HG02981 (cell line): ENCODE measurements at regions not wholly inside any gene's neighbourhood (a gene's known extent, or its start where the extent isn't known, plus 50 kb on each side); places are given as distances from the start of the nearest gene placed in this dataset.
"Not testable (repeated sequence)": the region's sequence is repeated elsewhere in the genome, so short reads cannot be mapped to it uniquely, and the experiment has no call there.

ENCODE experiments used
- ATAC-seq: cut with Tn5 transposase; IDR thresholded peaks from one replicate; pipeline ENCODE4 v1.9.1; 2021; ENCODE audit warnings: mild to moderate bottlenecking, moderate library complexity; ENCODE audit not compliant: unreplicated experiment

DNA sequence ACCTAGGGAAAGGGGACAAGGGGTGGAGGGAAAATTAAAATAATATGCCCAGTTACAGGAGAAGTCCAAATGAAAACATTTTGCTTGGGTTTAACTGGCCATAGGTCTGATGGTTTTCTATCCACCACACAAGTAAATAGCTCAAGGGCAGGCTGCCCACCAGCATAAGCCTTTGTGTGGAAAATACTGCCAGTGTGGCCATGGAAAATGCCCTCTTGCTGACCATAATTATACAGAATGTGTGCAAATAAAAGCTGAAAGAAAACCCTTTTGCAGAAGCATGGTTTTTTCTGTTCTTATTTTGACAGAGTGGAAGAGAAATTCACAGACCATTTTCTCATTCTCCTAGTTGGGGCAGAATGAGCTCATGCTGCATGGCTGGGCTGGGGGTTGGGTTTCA lies 111.3 kb upstream of the SIX2 start:
- ATAC-seq: no peak

DNA sequence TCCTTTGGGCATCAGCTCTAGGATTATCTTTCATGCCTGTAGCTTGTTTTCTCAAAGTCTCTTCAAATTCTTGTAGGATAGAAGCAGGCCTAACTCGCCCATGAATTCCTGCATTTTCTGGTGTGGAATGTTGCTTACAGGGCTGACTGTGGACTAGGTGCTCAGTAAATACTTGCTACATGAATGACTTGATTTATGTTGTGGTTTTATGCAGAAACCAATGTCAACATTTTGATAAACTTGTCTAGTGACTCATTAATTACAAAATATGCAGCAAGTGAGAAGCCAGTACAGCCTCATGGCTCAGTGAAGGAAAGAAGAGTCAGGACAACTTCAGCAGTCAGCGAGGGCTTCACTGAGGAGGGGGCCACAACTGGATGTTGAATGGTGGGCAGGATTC lies 110.6 kb upstream of the SIX2 start:
- no peak for ATAC-seq

DNA sequence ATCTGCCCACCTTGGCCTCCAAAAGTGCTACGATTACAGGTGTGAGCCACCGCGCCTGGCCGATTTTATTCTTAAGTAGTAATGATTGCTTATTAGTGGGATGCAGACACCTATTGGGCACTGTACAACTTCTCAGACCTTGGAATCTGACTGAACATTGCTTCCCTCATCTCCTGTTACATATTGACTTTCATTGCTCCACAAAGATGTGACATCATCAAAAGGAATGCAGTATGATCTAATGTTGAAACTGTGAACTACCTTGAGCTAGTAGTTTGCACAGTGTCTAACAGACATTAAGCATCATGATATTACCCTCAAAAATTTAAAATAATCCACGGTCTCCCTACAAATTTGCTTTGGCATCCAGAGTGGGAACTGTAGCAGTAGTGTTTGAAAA lies 109.8 kb upstream of the SIX2 start:
- ATAC-seq: no peak

DNA sequence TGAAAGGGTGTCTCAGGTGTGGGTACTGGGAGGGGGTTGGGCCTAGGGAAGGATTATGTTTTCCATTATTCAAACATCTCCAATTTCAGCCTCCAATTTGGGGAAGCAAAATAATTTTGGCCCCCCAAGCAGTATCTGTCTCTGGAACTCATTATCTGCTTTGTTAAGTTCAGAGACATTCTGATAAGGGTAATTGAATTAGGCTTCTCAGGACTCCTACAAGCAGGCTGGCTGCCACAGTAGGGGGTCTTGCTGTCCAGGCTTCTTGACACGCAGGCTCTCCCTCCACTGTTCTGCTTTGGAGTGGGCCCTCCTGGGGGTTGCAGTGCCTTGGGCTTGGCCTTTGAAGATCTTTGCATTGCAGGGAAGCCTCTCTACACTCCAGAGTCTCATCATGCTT lies 108.1 kb upstream of the SIX2 start:
- ATAC-seq: no peak

DNA sequence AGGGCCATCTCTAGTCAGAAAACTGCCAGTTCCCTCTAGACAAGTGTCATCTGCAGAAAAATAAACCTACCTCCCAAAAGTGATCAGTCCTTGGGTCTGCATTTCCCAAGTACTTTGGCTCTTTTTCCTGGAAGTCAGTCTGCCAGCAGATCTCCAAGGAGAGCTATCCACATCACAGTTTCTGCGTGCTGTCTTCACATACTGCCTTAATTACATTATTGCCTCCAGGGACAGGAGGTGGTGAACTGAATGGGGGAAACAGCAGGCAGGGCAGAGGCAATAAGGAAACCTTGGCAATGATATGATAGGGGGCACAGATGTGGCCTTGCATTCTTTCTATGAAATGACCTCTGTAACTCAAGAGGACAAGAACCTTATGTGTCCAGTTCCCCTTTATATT lies 105.9 kb upstream of the SIX2 start:
- no peak for ATAC-seq

DNA sequence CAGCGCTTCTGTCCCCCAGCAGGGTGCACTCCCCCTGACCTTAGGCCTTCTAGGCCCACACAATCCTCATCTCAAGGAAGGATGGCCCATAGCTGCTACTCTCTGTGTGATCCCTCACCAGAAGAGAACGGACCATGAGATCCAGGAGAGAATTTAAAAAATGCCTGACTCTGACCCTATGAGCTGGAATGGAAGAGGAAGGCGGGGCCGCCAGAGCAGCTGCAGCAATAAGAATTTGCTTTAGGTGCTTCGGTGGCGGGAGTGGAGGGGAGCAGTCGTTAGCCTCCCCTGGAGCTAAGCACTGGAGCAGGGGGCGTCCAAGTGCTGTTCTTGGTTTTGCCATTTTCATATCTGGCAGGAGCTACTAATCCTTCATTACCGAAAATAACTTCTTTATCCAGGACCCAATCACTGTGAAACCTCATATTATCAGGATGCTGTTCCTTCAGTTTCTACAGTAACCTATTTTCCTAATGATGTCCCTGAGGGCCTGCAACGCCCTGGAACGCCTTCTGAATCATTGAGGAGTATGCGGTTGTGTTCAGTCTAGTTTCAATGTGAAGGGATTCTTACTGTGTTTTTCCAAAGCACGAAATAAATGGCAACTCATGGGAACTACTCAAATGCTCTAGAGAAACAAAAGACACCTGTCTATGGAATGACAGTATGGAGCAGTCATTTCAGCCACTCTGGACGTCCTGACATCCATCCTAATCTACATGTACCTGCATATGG lies 105.1 kb upstream of the SIX2 start:
- ATAC-seq: no peak

DNA sequence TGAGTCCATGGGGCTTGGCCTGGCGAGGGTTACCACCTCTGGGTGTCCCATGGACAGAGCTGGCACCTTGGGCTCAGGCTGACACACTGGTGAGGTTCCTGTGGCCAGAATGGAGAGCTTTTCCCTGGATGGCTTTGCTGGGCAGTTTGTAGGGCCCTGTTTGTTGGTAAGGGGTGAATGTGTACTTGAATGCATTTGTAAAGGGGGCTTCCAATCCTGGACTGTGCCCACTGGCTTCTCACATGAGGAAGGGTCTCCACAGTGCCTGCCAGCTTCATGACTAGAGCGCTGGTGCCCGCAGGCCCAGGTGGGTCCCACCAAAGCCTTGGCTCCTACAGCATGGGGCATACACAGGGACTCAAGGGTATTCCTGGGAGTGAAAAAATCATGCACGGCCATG lies 103.5 kb upstream of the SIX2 start:
- no peak for ATAC-seq

DNA sequence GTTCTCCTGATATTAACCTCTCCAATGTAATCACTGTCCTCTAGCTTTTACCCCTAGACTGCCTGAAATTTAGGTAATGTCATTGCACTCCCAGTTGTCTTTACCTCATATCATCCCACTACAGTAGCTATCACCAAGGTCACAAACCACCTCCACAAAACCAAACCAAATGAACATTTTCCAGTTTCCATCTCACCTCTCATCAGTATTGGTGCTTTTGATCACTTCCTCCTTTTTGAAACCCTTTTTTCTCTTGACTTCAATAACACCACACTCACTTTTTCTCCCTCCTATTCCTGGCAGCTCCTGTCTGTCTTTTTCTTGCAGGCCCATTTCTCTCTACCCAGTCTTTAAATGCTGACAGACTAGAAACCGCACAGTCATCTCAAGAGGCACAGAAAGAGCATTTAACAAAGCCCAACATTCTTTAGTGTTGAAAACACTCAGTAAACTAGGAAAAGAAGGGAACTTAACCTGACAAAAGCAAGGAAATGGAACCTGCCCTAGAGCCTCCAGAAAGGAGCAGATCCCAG lies 95.9 kb upstream of the SIX2 start:
- ATAC-seq: no peak

DNA sequence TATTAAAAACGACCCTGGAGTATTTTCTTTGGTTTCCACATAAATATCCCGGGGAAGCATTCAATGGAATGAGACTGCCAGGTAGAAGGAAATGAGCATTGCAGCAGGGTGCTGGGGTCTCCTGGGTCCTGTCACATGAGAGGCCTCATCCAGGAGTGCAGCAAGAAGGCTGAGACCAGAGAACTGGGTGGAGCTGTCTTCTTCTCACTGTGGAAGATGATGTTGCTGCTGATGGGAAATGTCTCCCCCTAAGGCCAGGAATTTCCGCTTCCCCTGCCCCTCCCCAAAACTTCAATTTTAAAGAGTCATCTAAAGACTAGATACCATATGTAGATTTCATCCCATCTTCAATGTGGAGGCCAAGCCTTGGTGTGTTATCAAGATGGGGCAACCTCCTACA lies 95.2 kb upstream of the SIX2 start:
- ATAC-seq: no peak

DNA sequence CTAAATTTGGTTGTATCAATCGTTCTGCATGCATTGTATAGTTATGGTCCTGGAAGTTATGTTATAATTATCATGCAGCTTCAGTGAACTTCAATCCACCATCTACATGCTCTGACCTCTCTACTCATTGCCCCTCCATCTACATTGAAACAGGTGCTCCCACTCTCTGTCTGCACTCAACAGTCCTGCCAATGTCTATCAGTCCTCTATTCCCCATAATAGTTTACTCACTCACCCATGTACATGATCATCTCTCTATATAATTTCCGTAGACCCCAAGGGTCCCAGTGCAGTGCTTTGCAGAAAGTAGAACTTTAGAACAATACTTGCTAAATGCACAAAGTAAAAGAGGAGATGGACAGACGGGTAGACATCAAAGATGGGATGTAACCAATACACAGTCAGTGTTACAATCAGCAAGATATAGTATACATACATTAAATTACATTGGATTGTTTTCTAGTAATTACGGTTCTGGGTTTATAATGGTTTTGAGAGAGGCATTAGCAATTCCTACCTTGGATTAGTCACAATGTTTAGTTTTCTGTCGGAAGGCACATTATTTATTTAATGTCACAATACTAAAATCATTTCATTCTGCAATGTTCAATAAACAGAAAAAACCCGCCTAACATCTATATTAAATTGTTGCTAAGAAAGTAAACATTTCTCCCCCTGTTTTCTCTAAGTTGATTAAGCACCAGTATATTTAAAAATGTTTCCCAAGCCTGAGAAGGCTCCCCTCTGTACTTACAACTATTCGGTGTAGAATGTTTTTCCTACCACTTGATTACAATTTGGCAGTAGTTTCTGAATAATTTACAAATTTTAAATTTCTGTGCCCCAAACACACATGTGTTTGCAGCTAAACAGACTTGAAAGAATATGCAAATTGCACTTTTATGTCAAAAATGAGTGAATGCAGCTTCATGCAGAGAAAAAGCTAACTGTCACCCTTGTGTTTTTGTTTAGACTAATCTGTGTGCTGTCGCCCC lies 94.4 kb upstream of the SIX2 start:
- no peak for ATAC-seq

DNA sequence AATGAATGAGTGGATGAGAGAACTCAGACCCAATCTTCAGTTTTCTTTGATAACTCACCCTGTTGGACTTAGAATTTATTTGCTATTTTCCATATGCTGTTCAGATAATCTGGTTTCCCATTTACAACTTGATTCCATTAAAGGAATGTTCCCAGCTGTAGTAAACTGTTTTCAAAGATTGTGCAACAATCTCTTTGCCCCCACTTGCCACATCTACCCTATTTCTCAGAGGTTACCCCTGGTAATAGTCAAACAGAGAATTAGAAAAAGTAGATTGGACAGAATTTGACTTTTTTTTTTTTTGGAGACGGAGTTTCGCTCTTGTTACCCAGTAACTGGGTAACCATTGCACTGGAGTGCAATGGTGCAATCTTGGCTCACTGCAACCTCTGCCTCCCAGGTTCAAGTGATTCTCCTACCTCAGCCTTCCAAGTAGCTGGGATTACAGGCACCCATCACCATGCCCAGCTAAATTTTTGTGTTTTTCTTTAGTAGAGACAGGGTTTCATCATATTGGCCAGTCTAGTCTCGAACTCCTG lies 93.4 kb upstream of the SIX2 start:
- ATAC-seq: no peak

DNA sequence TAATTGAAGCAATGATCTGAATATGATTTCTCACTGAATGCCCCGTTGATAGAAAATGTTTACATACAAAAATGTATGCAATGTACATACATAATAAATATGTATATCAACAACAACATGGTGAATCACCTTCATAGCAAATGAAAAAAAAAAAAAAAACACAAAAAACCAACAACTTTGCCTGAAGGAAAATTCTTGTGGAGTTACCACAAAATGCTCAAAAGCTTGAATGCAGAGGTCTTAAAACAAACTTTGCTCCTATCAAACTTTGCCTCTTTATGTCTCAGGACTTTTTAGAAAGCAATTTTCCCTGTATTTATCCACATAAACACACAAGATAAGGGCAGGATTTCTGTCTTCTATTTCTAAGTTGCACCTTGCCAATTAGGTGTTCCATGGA lies 92.9 kb upstream of the SIX2 start:
- ATAC-seq: no peak

DNA sequence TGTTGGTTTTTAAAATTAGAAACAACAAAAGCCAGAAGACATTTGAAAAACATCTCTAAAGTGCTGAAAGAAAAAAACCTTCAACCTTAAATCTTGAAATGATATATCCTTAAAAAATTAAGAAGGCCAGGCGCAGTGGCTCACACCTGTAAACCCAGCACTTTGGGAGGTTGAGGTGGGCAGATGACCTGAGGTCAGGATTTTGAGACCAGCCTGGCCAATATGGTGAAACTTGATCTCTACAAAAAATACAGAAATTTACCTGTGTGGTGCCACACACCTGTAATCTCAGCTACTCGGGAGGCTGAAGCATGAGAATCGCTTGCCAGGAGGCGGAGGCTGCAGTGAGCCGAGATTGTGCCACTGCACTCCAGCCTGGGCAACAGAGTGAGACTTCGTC lies 87.7 kb upstream of the SIX2 start:
- no peak for ATAC-seq

DNA sequence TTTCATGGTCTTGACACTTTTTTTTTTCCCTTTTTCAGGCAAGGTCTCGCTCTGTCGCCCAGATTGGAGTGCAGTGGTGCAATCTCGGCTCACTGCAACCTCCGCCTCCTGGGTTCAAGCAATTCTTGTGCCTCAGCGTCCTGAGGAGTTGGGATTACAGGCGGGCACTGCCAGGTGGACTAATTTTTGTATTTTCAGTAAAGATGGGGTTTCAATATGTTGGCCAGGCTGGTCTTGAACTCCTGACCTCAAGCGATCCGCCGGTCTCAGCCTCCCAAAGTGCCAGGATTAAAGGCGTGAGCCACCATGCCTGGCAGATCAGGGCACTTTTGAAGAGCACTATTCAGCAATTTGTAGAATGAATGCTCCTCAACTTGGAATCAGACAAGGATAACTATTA lies 86.8 kb upstream of the SIX2 start:
- ATAC-seq: not testable (repeated sequence)

DNA sequence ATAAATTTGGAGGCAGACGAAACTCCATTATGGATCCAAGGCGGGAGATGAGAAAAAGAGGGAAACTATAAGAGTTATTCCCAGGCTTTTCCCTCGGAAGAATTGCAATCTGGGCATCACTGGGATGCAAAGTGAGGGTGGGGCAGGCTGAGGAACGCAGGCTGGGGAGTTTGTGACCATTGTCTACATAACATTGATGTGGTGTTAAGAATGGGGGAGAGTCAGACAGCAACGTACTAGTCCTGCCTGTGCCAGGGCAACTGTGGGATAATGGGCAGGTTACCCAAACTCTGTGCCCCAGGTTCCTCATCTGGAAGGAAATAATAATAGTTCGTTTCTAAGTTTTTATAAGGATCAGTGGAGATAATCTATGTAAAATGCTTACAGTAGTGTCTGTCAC lies 84.4 kb upstream of the SIX2 start:
- ATAC-seq: no peak

DNA sequence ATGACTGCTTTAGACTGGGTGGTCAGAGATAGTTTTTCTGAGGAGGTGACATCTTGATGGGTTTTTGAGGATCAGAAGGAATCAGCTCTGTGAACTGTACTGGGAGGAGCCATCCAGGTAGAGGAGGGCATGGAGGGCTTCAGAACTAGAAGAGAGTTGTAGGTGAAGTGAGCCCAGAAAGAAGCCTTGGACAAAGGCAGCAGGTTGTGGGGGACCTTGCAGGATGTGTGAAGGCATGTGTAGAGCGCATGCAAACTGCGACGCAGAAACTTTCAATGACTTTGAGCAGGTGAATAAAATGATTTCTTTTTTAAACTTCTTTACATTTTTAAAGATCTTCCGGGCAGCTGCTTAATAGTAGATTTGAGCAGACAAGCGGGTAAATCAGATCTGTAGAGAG lies 83.9 kb upstream of the SIX2 start:
- no peak for ATAC-seq

DNA sequence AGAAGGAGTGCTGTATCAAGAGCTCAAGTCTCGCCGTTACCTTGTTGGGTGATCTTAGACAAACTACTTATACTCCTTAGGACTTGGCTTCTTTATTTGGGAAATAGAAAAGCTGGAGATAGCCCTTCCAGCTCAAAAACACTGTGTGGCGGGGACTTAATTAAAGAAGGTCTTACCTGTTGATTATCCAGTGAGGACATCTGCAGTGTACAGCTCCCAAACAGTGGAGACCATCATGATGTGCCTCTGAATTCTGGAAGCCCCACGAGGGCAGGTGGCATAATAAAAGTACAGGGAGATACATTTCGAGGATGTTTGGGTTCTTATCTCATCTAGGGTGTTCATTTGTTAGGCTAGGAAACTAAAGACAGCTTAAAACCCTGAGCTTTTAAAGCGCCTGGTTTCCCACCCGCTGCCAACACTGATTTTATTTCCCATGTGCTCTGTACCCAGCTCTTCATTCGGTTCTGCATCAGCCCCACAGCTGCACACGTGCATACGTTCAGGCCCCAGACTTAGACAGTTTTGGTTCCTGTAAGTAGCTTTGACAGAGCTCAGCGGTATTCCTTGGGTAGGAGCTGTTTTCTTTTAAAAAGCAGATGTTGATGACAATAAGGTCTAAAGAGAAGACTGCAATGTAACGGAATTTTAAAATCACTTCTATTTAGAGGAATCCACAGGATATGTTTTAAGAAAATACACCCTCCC lies 80.5 kb upstream of the SIX2 start:
- ATAC-seq: no peak

DNA sequence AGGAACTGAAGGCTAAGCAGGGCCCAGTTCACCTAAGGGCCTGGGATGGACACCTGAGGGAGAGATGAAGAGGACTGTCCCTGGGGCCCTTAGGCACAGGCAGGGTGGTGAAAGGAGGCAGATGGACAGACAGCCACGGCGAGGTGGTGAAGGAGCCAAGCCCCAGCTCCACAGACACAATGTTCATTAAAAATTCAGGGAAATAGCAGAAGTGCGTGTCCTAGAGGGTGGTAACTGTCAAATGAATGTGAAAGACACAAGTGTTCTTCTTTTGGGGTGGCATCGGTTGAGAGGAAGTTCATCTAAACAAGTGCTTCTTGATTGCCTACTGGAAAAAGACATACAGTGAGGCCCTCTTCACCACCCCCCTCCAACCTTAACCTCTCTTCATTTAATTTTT lies 76.2 kb upstream of the SIX2 start:
- no peak for ATAC-seq

DNA sequence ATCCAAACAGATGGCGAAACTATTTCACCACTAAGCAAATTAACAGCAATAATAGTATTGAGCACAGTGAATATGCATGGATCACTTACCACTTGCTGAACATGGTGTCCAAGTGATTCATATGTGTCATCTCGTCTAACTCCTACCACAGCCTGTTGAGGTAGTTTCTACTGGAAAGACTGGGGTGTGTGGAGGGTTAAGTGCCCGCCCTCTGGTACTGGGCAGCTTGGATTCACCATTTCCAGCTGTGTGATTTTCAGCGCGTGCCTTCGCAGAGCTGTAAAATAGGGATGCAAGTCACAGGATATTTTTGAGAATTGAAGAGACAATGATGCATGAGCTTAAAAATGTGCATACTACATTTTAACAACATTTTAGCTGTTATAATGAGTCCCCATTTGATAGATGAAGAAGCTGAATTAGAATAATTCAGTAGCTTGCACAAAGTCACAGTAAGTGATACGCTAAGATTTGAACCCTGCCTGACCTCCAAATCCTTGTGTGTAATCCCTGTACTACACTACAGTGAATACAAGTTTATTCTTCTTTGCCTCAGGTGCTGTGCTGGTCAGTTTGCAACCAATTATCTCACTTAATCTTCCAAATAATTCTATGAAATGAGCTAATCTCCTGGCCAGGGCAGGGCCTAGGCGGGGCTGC lies 75.2 kb upstream of the SIX2 start:
- ATAC-seq: no peak

DNA sequence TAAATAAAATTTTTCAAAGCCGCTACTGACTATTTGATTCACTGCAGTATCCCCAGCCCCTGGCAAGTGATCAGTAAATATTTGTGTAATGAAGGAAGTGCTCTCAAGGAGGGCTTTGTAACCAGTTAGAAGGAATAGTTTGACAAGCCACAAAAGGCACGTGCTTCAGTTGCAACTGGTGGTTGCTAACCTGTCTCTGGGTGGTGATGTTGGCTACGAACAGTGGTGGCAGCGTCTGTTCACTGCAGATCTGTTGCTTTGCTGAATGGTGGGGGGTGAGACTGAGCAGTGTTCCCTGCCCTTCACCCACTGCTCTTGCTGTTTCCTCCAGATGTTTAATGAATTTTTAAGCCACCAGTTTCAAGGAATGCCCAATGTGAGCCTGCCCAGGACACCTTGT lies 73.9 kb upstream of the SIX2 start:
- ATAC-seq: no peak

DNA sequence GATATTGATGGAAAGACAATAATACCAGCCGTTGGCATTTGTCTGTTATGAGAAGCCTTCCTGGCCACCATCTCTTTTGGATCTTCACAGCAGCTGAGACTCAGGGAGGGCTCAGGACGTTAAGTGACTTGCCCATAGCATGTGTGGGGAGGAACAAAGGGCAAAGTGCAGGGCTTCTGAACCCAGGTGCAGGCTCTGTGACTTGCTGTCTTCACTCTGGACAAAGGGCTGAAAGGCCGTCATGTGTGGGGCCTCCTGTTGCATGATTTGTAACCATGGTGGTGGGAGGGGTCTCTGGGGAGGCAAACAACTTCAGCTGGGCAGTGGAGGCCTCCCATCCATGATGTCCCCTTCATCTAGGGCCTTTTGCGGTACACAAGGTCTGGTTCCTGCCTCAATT lies 65.5 kb upstream of the SIX2 start:
- ATAC-seq: no peak
